ENCODE measurements at regions not wholly inside any gene's neighbourhood (a gene's known extent, or its start where the extent isn't known, plus 50 kb on each side); places are given as distances from the start of the nearest gene placed in this dataset.
A peak's percentile ranks its signal among the peaks of the same experiment; 100 is the strongest.

GRCh38 chr20:39909447-39909846 is 779.6 kb downstream of the MAFB start:
- H3K36me3 ChIP-seq (ENCODE audit: insufficient read depth, low read length): no peaks in the 10 kb centered on the region
- H3K4me1 ChIP-seq (ENCODE audit: insufficient read depth, low read length): no peaks in the 10 kb centered on the region
- H3K27ac ChIP-seq (ENCODE audit: low read depth, low read length): no peak overlapping the region
- H3K9me3 ChIP-seq (ENCODE audit: insufficient read depth, low read depth, low read length): no peaks in the 10 kb centered on the region
- H3K27me3 ChIP-seq (ENCODE audit: insufficient read depth, low read length): no peaks in the 10 kb centered on the region
- no peak overlapping the region for H3K4me3 ChIP-seq (ENCODE audit: low read length)
- no peak overlapping the region for H3K9ac ChIP-seq (ENCODE audit: low read depth, low read length)
- WGBS: 92% methylated on average over 4 of the region's 4 CpGs

- 93% methylated on average over 7 of the region's 7 CpGs for WGBS
- Histone ChIP-seq H3K36me3 (ENCODE audit: insufficient read depth, low read length) (no peaks in the 10 kb centered on the region), H3K9me3 (ENCODE audit: insufficient read depth, low read depth, low read length) (no peaks in the 10 kb centered on the region), H3K27me3 (ENCODE audit: insufficient read depth, low read length) (no peaks in the 10 kb centered on the region), H3K4me1 (ENCODE audit: insufficient read depth, low read length) (peaks cover 12% of the 10 kb centered on the region), H3K9ac (ENCODE audit: low read depth, low read length) (no peak overlapping the region), H3K27ac (ENCODE audit: low read depth, low read length) (no peak overlapping the region), H3K4me3 (ENCODE audit: low read length) (no peak overlapping the region)
These were observed 784.4 kb downstream of the MAFB start for GRCh38 chr20:39904476-39905112.

GRCh38 chr20:39903806-39904465 is 785.1 kb downstream of the MAFB start:
- Histone ChIP-seq H3K27ac (ENCODE audit: low read depth, low read length) (no peak overlapping the region), H3K9me3 (ENCODE audit: insufficient read depth, low read depth, low read length) (no peaks in the 10 kb centered on the region), H3K4me1 (ENCODE audit: insufficient read depth, low read length) (peaks cover 19% of the 10 kb centered on the region), H3K9ac (ENCODE audit: low read depth, low read length) (no peak overlapping the region), H3K27me3 (ENCODE audit: insufficient read depth, low read length) (no peaks in the 10 kb centered on the region), H3K36me3 (ENCODE audit: insufficient read depth, low read length) (no peaks in the 10 kb centered on the region), H3K4me3 (ENCODE audit: low read length) (no peak overlapping the region)
- WGBS: 98% methylated on average over 10 of the region's 10 CpGs

GRCh38 chr20:39899881-39900280 is 789.2 kb downstream of the MAFB start:
- H3K9me3 ChIP-seq (ENCODE audit: insufficient read depth, low read depth, low read length): no peaks in the 10 kb centered on the region
- no peaks in the 10 kb centered on the region for H3K36me3 ChIP-seq (ENCODE audit: insufficient read depth, low read length)
- H3K27ac ChIP-seq (ENCODE audit: low read depth, low read length): peak overlapping the region; percentile 49; the same call in 1 of the 2 replicates
- no peak overlapping the region for H3K9ac ChIP-seq (ENCODE audit: low read depth, low read length)
- no peak overlapping the region for H3K4me3 ChIP-seq (ENCODE audit: low read length)
- peaks cover 22% of the 10 kb centered on the region for H3K4me1 ChIP-seq (ENCODE audit: insufficient read depth, low read length)
- H3K27me3 ChIP-seq (ENCODE audit: insufficient read depth, low read length): no peaks in the 10 kb centered on the region
- WGBS: 62% methylated on average over 1 of the region's 1 CpG

GRCh38 chr20:39898467-39898852 is 790.6 kb downstream of the MAFB start:
- H3K27ac ChIP-seq (ENCODE audit: low read depth, low read length): no peak overlapping the region
- H3K36me3 ChIP-seq (ENCODE audit: insufficient read depth, low read length): no peaks in the 10 kb centered on the region
- 83% methylated on average over 2 of the region's 2 CpGs for WGBS
- no peaks in the 10 kb centered on the region for H3K27me3 ChIP-seq (ENCODE audit: insufficient read depth, low read length)
- peaks cover 24% of the 10 kb centered on the region for H3K4me1 ChIP-seq (ENCODE audit: insufficient read depth, low read length)
- no peak overlapping the region for H3K4me3 ChIP-seq (ENCODE audit: low read length)
- H3K9ac ChIP-seq (ENCODE audit: low read depth, low read length): no peak overlapping the region
- no peaks in the 10 kb centered on the region for H3K9me3 ChIP-seq (ENCODE audit: insufficient read depth, low read depth, low read length)

GRCh38 chr20:39897781-39898466 is 791.1 kb downstream of the MAFB start:
- Histone ChIP-seq H3K9ac (ENCODE audit: low read depth, low read length) (no peak overlapping the region), H3K4me3 (ENCODE audit: low read length) (no peak overlapping the region), H3K4me1 (ENCODE audit: insufficient read depth, low read length) (peaks cover 26% of the 10 kb centered on the region), H3K27me3 (ENCODE audit: insufficient read depth, low read length) (no peaks in the 10 kb centered on the region), H3K36me3 (ENCODE audit: insufficient read depth, low read length) (no peaks in the 10 kb centered on the region), H3K27ac (ENCODE audit: low read depth, low read length) (no peak overlapping the region), H3K9me3 (ENCODE audit: insufficient read depth, low read depth, low read length) (no peaks in the 10 kb centered on the region)
- WGBS: 97% methylated on average over 4 of the region's 4 CpGs

- Histone ChIP-seq H3K9me3 (ENCODE audit: insufficient read depth, low read depth, low read length) (no peaks in the 10 kb centered on the region), H3K9ac (ENCODE audit: low read depth, low read length) (no peak overlapping the region), H3K27me3 (ENCODE audit: insufficient read depth, low read length) (no peaks in the 10 kb centered on the region), H3K36me3 (ENCODE audit: insufficient read depth, low read length) (no peaks in the 10 kb centered on the region), H3K4me1 (ENCODE audit: insufficient read depth, low read length) (peaks cover 26% of the 10 kb centered on the region), H3K27ac (ENCODE audit: low read depth, low read length) (no peak overlapping the region), H3K4me3 (ENCODE audit: low read length) (no peak overlapping the region)
- WGBS: 87% methylated on average over 3 of the region's 3 CpGs
These were observed 792.0 kb downstream of the MAFB start for GRCh38 chr20:39897058-39897457.

- Histone ChIP-seq H3K27ac (ENCODE audit: low read depth, low read length) (no peak overlapping the region), H3K36me3 (ENCODE audit: insufficient read depth, low read length) (no peaks in the 10 kb centered on the region), H3K9ac (ENCODE audit: low read depth, low read length) (no peak overlapping the region), H3K27me3 (ENCODE audit: insufficient read depth, low read length) (no peaks in the 10 kb centered on the region), H3K4me3 (ENCODE audit: low read length) (no peak overlapping the region), H3K9me3 (ENCODE audit: insufficient read depth, low read depth, low read length) (no peaks in the 10 kb centered on the region), H3K4me1 (ENCODE audit: insufficient read depth, low read length) (peaks cover 9% of the 10 kb centered on the region)
- WGBS: 100% methylated on average over 1 of the region's 2 CpGs
These were observed 795.0 kb downstream of the MAFB start for GRCh38 chr20:39894067-39894466.

GRCh38 chr20:39893003-39893685 is 795.9 kb downstream of the MAFB start:
- Histone ChIP-seq H3K27me3 (ENCODE audit: insufficient read depth, low read length) (no peaks in the 10 kb centered on the region), H3K9ac (ENCODE audit: low read depth, low read length) (no peak overlapping the region), H3K9me3 (ENCODE audit: insufficient read depth, low read depth, low read length) (no peaks in the 10 kb centered on the region), H3K36me3 (ENCODE audit: insufficient read depth, low read length) (no peaks in the 10 kb centered on the region), H3K27ac (ENCODE audit: low read depth, low read length) (no peak overlapping the region), H3K4me1 (ENCODE audit: insufficient read depth, low read length) (peaks cover 5% of the 10 kb centered on the region; the same call in 1 of the 2 replicates), H3K4me3 (ENCODE audit: low read length) (no peak overlapping the region)
- WGBS: 100% methylated on average over 1 of the region's 1 CpG

GRCh38 chr20:39890697-39891096 is 798.3 kb downstream of the MAFB start:
- WGBS: 95% methylated on average over 1 of the region's 1 CpG

GRCh38 chr20:39888310-39888709 is 800.7 kb downstream of the MAFB start:
- Histone ChIP-seq H3K4me3 (ENCODE audit: low read length) (no peak overlapping the region), H3K4me1 (ENCODE audit: insufficient read depth, low read length) (peaks cover 9% of the 10 kb centered on the region; the same call in 1 of the 2 replicates), H3K27me3 (ENCODE audit: insufficient read depth, low read length) (no peaks in the 10 kb centered on the region), H3K27ac (ENCODE audit: low read depth, low read length) (no peak overlapping the region), H3K9ac (ENCODE audit: low read depth, low read length) (no peak overlapping the region), H3K9me3 (ENCODE audit: insufficient read depth, low read depth, low read length) (no peaks in the 10 kb centered on the region), H3K36me3 (ENCODE audit: insufficient read depth, low read length) (no peaks in the 10 kb centered on the region)
- WGBS: 86% methylated on average over 2 of the region's 2 CpGs

More at GRCh38 chr20:39890697-39891096, 798.3 kb downstream of the MAFB start:
- Histone ChIP-seq H3K4me1 (ENCODE audit: insufficient read depth, low read length) (peaks cover 11% of the 10 kb centered on the region; the same call in 1 of the 2 replicates), H3K9me3 (ENCODE audit: insufficient read depth, low read depth, low read length) (no peaks in the 10 kb centered on the region), H3K4me3 (ENCODE audit: low read length) (no peak overlapping the region), H3K27me3 (ENCODE audit: insufficient read depth, low read length) (no peaks in the 10 kb centered on the region), H3K36me3 (ENCODE audit: insufficient read depth, low read length) (no peaks in the 10 kb centered on the region), H3K27ac (ENCODE audit: low read depth, low read length) (no peak overlapping the region), H3K9ac (ENCODE audit: low read depth, low read length) (no peak overlapping the region)
